H54 (cell line): ENCODE measurements at regions not wholly inside any gene's neighbourhood (a gene's known extent, or its start where the extent isn't known, plus 50 kb on each side); places are given as distances from the start of the nearest gene placed in this dataset.

Experiments used
- DNase-seq: peaks from one replicate; pipeline ENCODE4 v3.0.0; 2011; ENCODE audit warnings: low spot score, mixed read lengths; ENCODE audit not compliant: insufficient read length
- FAIRE-seq: peaks from 3 replicates; lab custom pipeline; 2011; peaks lifted over from hg19 to GRCh38; lab: Jason Lieb, UNC
- POLR2A ChIP-seq: IDR thresholded peaks from 2 replicates; pipeline ENCODE4 v1.6.1; 2011; ENCODE audit warnings: low read depth, mild to moderate bottlenecking, low read length

DNA sequence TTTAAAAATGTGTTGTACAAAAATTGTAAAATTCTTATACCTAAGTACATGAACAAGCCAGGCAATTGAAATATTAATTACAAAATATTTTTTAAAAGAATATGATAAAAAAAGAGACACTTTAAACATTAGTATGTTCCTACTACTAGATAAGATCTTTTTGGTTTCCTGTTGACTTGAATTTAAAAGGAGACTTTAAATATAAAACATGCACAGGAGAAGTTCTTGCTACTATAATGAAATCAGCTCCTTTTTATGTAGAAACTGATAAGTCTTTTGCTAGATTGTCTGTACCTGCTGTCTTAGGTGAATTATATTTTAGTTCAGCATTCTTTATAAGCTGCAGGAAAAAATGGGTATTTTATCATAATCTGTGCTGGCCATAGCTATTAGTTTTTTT, 140.2 kb downstream of the TNFSF13B start:
- DNase-seq (no peak), FAIRE-seq (no peak)
- TF ChIP-seq POLR2A = no peak

DNA sequence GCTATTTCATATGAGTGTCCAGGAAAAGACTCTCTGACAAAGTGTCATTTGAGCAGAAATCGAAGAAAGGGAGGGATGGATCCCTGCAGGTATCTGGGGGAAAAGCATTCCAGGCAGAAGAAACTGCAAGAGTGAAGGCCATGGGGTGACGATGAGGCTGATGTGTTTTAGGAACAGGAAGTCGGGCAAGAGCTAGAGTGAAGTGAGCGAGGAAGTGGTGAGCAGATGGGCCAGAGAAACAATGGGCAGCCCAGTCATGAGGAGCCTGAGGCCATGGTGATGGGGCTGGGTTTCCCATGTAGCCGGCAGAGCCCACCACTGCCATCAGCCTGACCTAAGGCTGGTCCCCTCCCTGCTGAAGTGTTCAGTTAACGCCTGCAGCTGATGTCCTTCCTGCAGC, 150.2 kb downstream of the TNFSF13B start:
- peak; percentile 41 for FAIRE-seq

DNA sequence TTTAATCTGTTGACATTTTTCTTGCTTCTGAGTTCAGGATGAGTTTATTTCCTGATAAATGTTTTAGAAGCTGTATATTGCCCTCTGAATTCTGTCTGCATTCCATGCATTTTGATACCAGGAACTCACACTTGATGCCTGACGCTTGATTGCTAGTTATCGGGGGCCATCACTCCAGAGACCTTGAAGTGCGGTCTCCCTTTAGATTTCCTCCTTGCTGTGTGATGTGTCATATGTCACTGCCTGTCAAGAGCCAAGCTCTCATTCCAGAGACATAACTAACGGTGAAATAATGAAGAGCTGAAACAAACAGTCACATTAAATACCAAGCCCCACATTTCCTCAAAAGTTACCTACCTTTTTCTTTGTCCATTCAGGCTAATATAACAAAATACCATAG, 155.5 kb downstream of the TNFSF13B start:
- FAIRE-seq (no peak), DNase-seq (no peak)
- no peak for TF ChIP-seq POLR2A

More for the DNA sequence above, 150.2 kb downstream of the TNFSF13B start:
- no peak for TF ChIP-seq POLR2A
- no peak for DNase-seq

DNA sequence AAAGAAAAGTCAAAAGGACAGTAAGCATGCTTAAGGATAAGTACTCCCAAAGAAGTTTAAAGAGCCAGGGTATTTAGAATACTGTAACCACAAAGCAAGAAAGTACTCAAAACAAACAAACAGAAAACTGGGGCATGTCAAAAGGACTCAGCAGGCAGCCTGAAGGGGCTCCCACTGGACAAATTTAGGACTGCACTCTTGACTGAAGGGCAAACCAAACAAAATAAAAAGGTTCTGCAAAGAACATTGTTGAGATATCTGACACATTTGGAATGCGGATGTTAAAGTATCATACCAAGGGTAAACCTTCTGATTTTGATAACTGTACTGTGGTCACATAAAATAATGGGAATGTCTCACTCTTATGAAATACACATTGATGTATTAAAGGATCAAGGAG, 157.4 kb downstream of the TNFSF13B start:
- DNase-seq (no peak), FAIRE-seq (no peak)
- no peak for TF ChIP-seq POLR2A

DNA sequence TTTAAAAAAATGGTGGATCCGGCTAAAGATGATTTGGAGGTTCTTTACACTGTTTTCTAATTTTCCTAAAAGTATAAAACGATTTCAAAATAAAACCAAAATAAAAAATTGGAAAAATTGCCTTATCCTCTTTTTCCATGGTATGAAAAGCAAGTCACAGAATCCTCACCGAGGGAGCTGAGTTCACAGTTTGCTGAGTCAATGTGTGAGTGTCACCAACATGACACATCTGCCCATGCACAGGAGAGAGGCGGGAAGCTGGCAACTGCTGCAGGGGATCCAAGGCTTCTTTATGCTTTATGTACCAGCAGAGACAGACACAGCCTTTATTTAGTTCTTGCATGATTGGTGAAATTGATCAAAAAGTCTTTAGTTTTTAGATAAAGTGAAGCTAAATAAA, 157.8 kb downstream of the TNFSF13B start:
- FAIRE-seq = peak; percentile 76
- TF ChIP-seq POLR2A = no peak
- DNase-seq = no peak

DNA sequence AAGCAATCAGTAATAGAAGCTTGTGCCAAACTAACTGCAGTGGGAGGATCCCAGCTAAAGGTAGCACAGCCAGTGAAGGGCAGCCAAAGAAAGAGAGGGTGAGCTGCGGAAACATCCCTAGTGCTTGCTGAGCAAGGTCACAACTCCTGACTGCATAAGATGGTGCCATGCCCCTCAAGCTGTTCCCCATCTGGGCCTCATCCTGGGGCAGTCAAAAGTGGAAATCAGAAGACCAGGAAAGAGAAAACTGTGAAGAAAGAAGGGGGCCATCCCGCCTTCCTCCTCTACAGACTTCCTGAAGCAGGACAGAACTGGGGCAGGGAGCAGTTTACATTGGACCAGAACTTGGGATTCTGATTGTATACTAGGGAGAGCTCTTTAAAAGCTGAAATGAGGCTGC, 159.2 kb downstream of the TNFSF13B start:
- TF ChIP-seq POLR2A = no peak
- no peak for FAIRE-seq
- no peak for DNase-seq

DNA sequence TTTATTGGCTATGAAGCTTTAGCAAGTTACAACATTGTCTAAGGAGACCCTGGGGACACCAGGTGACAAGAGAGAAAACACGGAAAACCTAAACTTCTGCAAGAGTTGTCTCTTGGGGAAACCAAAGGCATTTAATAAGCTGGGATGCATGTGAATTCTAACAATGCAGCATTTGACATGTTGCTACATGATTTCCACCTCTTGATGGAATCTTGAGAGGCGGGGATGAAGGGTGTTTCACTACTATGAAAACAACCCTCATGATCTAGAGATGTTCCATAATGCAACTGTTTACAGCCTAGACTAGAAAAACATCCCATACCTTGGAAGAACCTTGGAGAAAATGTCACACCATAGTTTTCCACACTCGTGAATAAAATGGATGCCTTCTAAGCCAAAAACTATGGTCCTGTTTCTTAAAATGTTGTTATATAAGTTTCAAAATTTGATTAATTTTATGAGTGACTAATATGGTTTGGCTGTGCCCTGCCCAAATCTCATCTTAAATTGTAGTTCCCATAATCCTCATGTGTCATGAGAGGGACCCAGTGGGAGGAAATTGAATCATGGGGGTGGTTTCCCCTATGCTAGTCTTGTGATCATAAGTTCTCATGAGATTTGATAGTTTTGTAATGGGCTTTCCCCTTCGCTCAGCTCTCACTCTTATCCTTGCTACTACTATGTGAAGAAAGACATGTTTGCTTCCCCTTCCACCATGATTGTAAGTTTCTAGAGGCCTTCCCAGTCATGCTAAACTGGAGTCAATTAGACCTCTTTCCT, 164.6 kb downstream of the TNFSF13B start:
- TF ChIP-seq POLR2A = no peak
- FAIRE-seq = peak; percentile 74

DNA sequence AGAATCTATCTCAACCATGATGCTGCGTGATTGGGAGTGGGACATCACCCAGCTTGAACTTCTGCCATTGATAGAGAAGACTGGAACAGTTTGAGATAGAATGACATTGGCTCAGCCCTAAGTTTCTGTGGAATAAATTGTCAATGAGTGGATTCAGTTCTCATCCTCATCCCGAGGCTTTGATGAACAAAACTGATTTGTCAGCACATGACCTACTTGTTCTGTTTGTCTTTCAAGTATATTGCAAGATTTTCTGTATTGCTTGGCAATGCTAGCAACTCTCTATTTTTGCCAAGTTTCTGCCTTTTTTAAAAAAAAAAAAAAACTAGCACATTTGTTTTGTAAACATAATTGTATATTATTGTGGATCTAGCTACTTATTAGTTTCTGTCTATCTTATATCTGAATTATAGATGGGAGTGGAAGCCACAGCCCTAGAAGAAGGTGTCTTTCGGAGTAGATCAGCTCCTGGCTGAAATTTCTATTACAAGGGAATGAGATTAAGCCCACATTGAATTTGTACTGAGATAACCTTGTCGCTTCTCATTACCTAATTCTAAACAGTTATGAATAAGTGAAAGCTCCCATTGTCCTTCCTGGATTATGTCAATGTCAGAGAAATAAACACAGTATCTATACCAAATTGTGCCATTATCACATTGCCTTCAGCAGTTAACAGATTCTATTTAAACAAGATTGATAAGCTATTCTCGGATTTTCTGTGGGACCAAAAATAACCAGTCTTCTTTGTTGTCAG, 166.1 kb downstream of the TNFSF13B start:
- peak; percentile 60 for FAIRE-seq
- TF ChIP-seq POLR2A = no peak

More for the DNA sequence above, 164.6 kb downstream of the TNFSF13B start:
- DNase-seq = no peak

DNA sequence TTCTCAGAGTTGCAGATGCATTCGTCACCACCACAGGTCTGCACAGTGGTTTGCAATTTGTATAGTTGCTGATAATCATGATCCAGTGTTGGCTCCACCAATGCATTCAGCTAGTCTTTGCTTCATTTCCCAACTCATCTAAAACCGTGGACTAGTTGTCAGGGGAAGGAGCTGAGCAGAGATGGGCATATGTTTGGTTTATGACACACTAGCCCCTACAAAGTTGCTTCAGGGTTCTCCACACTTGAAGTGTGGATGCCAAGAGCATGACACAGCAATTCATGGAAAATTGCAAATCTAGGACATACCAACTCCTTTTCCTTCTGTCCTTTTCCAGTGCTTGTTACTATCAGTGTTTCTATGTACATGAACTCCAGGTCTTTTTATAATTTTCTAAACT, 168.0 kb downstream of the TNFSF13B start:
- DNase-seq (no peak), FAIRE-seq (peak; percentile 68)
- TF ChIP-seq POLR2A = no peak

More for the DNA sequence above, 166.1 kb downstream of the TNFSF13B start:
- DNase-seq = no peak

DNA sequence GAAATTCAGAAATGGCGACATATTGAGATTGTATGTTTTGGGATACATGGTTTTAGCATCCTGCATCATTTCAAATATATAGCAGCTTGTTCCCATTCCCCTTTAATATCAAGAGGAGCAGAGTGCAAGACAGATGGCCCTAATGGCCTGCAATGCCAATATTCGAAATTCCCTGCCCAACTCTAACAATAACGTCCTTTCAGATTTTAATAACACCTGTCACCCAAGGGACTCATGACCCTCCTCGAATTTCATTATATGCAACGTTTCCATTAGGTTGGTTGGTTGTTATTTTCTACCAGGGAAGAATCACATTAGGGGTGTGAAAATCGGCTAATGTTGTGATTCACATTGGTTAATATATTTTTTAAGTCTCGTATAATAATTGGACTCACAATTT, 170.0 kb downstream of the TNFSF13B start:
- TF ChIP-seq POLR2A = no peak
- DNase-seq = no peak
- no peak for FAIRE-seq

DNA sequence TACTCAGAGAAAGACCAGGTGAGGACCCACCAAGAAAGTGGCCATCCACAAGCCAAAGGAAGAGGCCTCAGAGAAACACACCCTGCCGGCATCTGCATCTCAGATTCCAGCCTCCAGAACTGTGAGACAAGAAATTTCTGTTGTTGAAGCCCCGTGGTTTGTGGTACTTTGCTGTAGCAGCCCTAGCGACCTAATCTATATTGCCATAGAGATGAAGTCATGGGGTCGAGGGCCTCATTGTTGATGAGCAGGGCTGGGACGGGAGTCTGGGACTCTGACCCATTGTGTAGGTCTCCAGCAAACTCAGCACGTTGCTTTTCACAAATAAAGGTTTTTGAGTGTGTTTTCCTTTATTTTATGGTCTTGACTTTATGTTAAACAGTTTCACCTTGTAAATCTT, 174.9 kb downstream of the TNFSF13B start:
- FAIRE-seq (no peak), DNase-seq (no peak)
- no peak for TF ChIP-seq POLR2A

DNA sequence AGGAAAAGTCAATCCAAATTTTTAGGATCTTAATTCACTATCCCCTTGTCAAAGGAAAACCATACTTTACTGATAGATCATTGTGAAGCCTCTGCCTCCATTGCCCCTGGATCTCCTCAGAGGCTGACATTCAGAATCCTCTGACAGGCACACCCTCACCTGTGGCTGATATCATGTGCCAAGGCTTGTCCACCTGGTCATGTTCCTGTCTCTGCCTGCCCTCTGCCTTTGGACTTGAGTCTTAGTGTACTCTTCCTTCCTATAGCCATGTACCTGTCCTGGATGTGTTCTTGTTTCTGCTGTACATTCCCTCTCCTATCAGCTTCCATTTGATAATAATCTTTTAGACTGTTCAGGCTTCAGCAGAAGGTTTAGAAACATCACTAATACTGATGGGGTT, 179.4 kb downstream of the TNFSF13B start:
- FAIRE-seq (no peak), DNase-seq (no peak)
- TF ChIP-seq POLR2A = no peak

DNA sequence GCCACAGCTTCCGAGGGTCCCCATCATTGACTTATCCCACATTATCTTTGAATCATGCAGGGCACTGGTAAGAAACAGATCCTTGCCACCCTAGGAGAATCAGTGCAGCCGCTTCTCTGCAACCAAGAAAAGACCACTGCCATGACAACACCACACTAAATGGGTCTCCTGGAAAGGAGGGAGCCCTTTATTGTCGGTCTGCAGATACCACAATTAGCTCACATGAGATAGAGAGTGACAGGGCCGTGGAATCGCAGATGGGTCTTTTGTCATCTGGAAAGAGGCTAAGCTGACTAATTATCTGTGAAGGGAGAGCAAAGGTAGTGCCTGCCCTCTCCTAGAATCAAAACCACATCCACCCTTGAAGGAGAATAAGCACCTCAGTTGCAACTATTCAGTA, 178.3 kb upstream of the MYO16 start:
- FAIRE-seq (no peak), DNase-seq (no peak)
- no peak for TF ChIP-seq POLR2A

DNA sequence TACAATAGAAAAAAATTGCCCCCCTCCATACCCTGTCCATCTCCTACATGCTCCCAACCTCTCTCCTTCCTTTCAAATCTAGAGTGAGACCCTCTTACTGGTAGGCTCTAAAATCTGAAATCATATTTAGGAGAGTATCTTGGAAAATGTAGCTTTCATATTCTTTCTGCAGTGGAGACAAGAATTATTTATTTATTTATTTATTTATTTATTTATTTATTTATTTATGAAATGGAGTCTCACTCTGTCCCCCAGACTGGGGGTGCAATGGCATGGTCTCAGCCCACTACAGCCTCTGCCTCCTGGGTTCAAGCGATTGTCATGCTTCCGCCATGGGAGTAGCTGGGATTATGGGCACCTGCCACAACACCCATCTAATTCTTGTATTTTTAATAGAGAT, 174.1 kb upstream of the MYO16 start:
- TF ChIP-seq POLR2A = no peak
- DNase-seq (no peak), FAIRE-seq (no peak)
